H9 (cell line): ENCODE measurements at regions not wholly inside any gene's neighbourhood (a gene's known extent, or its start where the extent isn't known, plus 50 kb on each side); places are given as distances from the start of the nearest gene placed in this dataset.

ENCODE experiments used
- DNase-seq: peaks from one replicate; pipeline ENCODE4 v3.0.0-alpha.2; 2017
- H2AFZ ChIP-seq: one replicate; pipeline ENCODE4 v1.6.1; 2013; ENCODE audit warnings: mild to moderate bottlenecking, low read length, control low read depth, moderate library complexity
- H2AK5ac ChIP-seq: 2 replicates; pipeline ENCODE4 v1.6.1; 2013; ENCODE audit warnings: low read length, control low read depth, mixed read lengths; ENCODE audit not compliant: insufficient read length
- H2BK120ac ChIP-seq: one replicate; pipeline ENCODE4 v1.6.1; 2013; ENCODE audit warnings: low read depth, mild to moderate bottlenecking, low read length, control low read depth, inconsistent platforms; ENCODE audit not compliant: poor library complexity, severe bottlenecking
- H2BK12ac ChIP-seq: 2 replicates; pipeline ENCODE4 v1.6.1; 2013; ENCODE audit warnings: low read length, control low read depth, mixed read lengths, low read depth; ENCODE audit not compliant: insufficient read length
- H2BK15ac ChIP-seq: 2 replicates; pipeline ENCODE4 v1.6.1; 2013; ENCODE audit warnings: low read depth, low read length, control low read depth
- H2BK20ac ChIP-seq: one replicate; pipeline ENCODE4 v1.6.1; 2013; ENCODE audit warnings: low read depth, mild to moderate bottlenecking, low read length, control low read depth, inconsistent platforms; ENCODE audit not compliant: poor library complexity, severe bottlenecking
- H2BK5ac ChIP-seq: 2 replicates; pipeline ENCODE4 v1.6.1; 2013; ENCODE audit warnings: low read length, control low read depth, mixed read lengths; ENCODE audit not compliant: insufficient read length
- H3K14ac ChIP-seq: 2 replicates; pipeline ENCODE4 v1.6.1; 2013; ENCODE audit warnings: low read length, control low read depth; ENCODE audit not compliant: insufficient read depth
- H3K18ac ChIP-seq: 2 replicates; pipeline ENCODE4 v1.6.1; 2013; ENCODE audit warnings: low read depth, mild to moderate bottlenecking, mixed read lengths, low read length, control low read depth; ENCODE audit not compliant: insufficient read length
- H3K23ac ChIP-seq: 2 replicates; pipeline ENCODE4 v1.6.1; 2013; ENCODE audit warnings: low read length, control low read depth, mixed read lengths, low read depth; ENCODE audit not compliant: insufficient read length
- H3K23me2 ChIP-seq: 2 replicates; pipeline ENCODE4 v1.6.1; 2013; ENCODE audit warnings: low read depth, mild to moderate bottlenecking, mixed read lengths, low read length, control low read depth; ENCODE audit not compliant: insufficient read length, poor library complexity, severe bottlenecking
- H3K27ac ChIP-seq: 2 replicates; pipeline ENCODE4 v1.5.1; 2013; ENCODE audit warnings: low read length, control low read depth, mixed read lengths, low read depth; ENCODE audit not compliant: insufficient read length
- H3K27me3 ChIP-seq: 2 replicates; pipeline ENCODE4 v1.6.1; 2013; ENCODE audit warnings: low read length, control low read depth, inconsistent platforms; ENCODE audit not compliant: insufficient read depth
- H3K4ac ChIP-seq: 2 replicates; pipeline ENCODE4 v1.6.1; 2013; ENCODE audit warnings: low read depth, mild to moderate bottlenecking, control low read depth, inconsistent platforms, low read length, moderate library complexity
- H3K4me1 ChIP-seq: 2 replicates; pipeline ENCODE4 v1.6.1; 2013; ENCODE audit warnings: low read length, control low read depth, inconsistent platforms; ENCODE audit not compliant: insufficient read depth
- H3K4me2 ChIP-seq: 2 replicates; pipeline ENCODE4 v1.6.1; 2013; ENCODE audit warnings: low read length, control low read depth, mixed read lengths; ENCODE audit not compliant: insufficient read length, insufficient read depth
- H3K56ac ChIP-seq: 2 replicates; pipeline ENCODE4 v1.6.1; 2013; ENCODE audit warnings: low read depth, mild to moderate bottlenecking, mixed read lengths, low read length, control low read depth; ENCODE audit not compliant: insufficient read length
- H3K79me1 ChIP-seq: 2 replicates; pipeline ENCODE4 v1.6.1; 2013; ENCODE audit warnings: low read depth, mild to moderate bottlenecking, moderate library complexity, low read length, control low read depth, inconsistent platforms; ENCODE audit not compliant: insufficient read depth, poor library complexity, severe bottlenecking
- H3K79me2 ChIP-seq: 2 replicates; pipeline ENCODE4 v1.6.1; 2013; ENCODE audit warnings: low read length, control low read depth, inconsistent platforms; ENCODE audit not compliant: insufficient read depth
- H3K9ac ChIP-seq: 2 replicates; pipeline ENCODE4 v1.6.1; 2013; ENCODE audit warnings: low read length, control low read depth, mixed read lengths; ENCODE audit not compliant: insufficient read length; ENCODE audit errors: extremely low read depth
- H3K9me3 ChIP-seq: one replicate; pipeline ENCODE4 v1.6.1; 2013; ENCODE audit warnings: low read depth, low read length, inconsistent platforms; ENCODE audit not compliant: control insufficient read depth
- H3T11ph ChIP-seq: one replicate; pipeline ENCODE4 v1.6.1; 2013; ENCODE audit warnings: mild to moderate bottlenecking, low read length, control low read depth, inconsistent platforms
- H4K20me1 ChIP-seq: one replicate; pipeline ENCODE4 v1.6.1; 2013; ENCODE audit not compliant: control insufficient read depth, insufficient read length, insufficient read depth
- H4K5ac ChIP-seq: 2 replicates; pipeline ENCODE4 v1.6.1; 2013; ENCODE audit warnings: low read depth, mild to moderate bottlenecking, mixed read lengths, low read length, control low read depth; ENCODE audit not compliant: insufficient read length
- H4K8ac ChIP-seq: replicated peaks from 2 replicates; pipeline ENCODE4 v1.6.1; 2013; ENCODE audit warnings: low read length, control low read depth, mixed read lengths, low read depth; ENCODE audit not compliant: insufficient read length
- H4K91ac ChIP-seq: 2 replicates; pipeline ENCODE4 v1.6.1; 2013; ENCODE audit warnings: low read depth, mild to moderate bottlenecking, moderate library complexity, mixed read lengths, low read length, control low read depth; ENCODE audit not compliant: insufficient read length
- H3K27ac Mint-ChIP-seq, 3 experiments: 2 replicates in 2 of 3; 3 replicates in 1 of 3; pipeline ENCODE4 v1.8.0; 2020 to 2021; ENCODE audit warnings: mixed read lengths in 3 of 3, mild to moderate bottlenecking in 1 of 3, moderate library complexity in 1 of 3
- H3K27me3 Mint-ChIP-seq: 2 replicates; pipeline ENCODE4 v1.8.0; 2021; ENCODE audit warnings: low read depth, mild to moderate bottlenecking, moderate library complexity, mixed read lengths
- H3K36me3 Mint-ChIP-seq, 3 experiments: 2 replicates in 2 of 3; 3 replicates in 1 of 3; pipeline ENCODE4 v1.8.0; 2020 to 2021; ENCODE audit warnings: low read depth in 3 of 3, mixed read lengths in 3 of 3; ENCODE audit not compliant: insufficient read depth in 1 of 3
- H3K4me1 Mint-ChIP-seq, 2 experiments: 2 replicates each; pipeline ENCODE4 v1.8.0; 2020; ENCODE audit warnings: mixed read lengths in 2 of 2
- H3K4me3 Mint-ChIP-seq, 2 experiments: 2 replicates in 1 of 2; 3 replicates in 1 of 2; pipeline ENCODE4 v1.8.0; 2020 to 2021; ENCODE audit warnings: mild to moderate bottlenecking in 2 of 2, mixed read lengths in 2 of 2, moderate library complexity in 1 of 2
- H3K9me3 Mint-ChIP-seq, 2 experiments: 2 replicates in 1 of 2; 3 replicates in 1 of 2; pipeline ENCODE4 v1.8.0; 2020; ENCODE audit warnings: mild to moderate bottlenecking in 2 of 2, mixed read lengths in 2 of 2, moderate library complexity in 1 of 2
- CTCF ChIP-seq: fragments of 200-600 bp; sonication (generic); conservative IDR thresholded peaks from 3 replicates; pipeline ENCODE4 v1.8.0; 2021; ENCODE audit warnings: antibody characterized with exemption, mild to moderate bottlenecking
- WGBS: extraction: QIAGEN DNeasy Blood & Tissue Kit; methylation state at CpG from one replicate; pipeline ENCODE4 v1.1.7; 2013; ENCODE audit warnings: missing lambda C conversion rate, low lambda C conversion rate, mixed read lengths; ENCODE audit not compliant: insufficient read length; ENCODE audit errors: extremely low coverage; 5-methylcytosine and 5-hydroxymethylcytosine counted together

DNA sequence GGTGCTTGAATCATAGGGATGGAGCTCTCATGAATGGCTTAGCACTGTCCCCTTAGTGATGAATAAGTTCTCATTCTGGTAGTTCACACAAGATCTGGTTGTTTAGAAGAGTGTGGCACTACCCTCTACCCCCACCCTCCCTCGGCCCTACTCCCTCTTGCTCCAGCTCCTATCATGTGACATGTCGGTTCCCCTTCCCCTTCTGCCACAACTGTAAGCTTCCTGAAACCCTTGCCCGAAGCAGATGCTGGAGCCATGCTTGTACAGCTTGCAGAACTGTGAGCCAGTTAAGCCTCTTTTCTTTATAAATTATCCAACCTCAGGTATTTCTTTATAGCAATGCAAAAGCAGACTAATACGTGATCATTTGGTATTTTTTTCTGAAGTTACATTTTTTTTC is 1012.6 kb downstream of the BCL11A start:
- no peak overlapping the region for H4K91ac ChIP-seq
- H4K8ac ChIP-seq: no peak overlapping the region
- Mint-ChIP-seq H3K4me1 (no peaks in the 10 kb centered on the region), H3K27me3 (no peaks in the 10 kb centered on the region), H3K4me3 (no peak overlapping the region), H3K9me3 (peaks cover 0 to 1% of the 10 kb centered on the region in 2 experiments; a peak in 2 of 5 replicates), H3K27ac (no peak overlapping the region), H3K36me3 (no peaks in the 10 kb centered on the region)
- no peak overlapping the region for H3K23ac ChIP-seq
- H3T11ph ChIP-seq: no peak overlapping the region
- no peak overlapping the region for H3K18ac ChIP-seq
- no peak overlapping the region for H2AK5ac ChIP-seq
- no peak overlapping the region for H3K14ac ChIP-seq
- H2AFZ ChIP-seq: no peak overlapping the region
- no peaks in the 10 kb centered on the region for H3K23me2 ChIP-seq
- WGBS: no CpG with 5 or more reads among the region's 4 CpGs
- H3K9ac ChIP-seq: no peak overlapping the region
- no peaks in the 10 kb centered on the region for H4K20me1 ChIP-seq
- no peak overlapping the region for H4K5ac ChIP-seq
- H2BK20ac ChIP-seq: no peak overlapping the region
- no peak overlapping the region for H2BK5ac ChIP-seq
- H2BK12ac ChIP-seq: no peak overlapping the region
- no peaks in the 10 kb centered on the region for H3K79me2 ChIP-seq
- H3K9me3 ChIP-seq: no peaks in the 10 kb centered on the region
- H3K4ac ChIP-seq: no peak overlapping the region
- H3K4me1 ChIP-seq: no peaks in the 10 kb centered on the region
- no peak overlapping the region for H3K27ac ChIP-seq
- no peak overlapping the region for H2BK15ac ChIP-seq
- DNase-seq: no peak
- no peak overlapping the region for H2BK120ac ChIP-seq
- no peak overlapping the region for H3K4me2 ChIP-seq
- no peak overlapping the region for H3K56ac ChIP-seq
- no peak for TF ChIP-seq CTCF
- H3K27me3 ChIP-seq: no peaks in the 10 kb centered on the region
- no peaks in the 10 kb centered on the region for H3K79me1 ChIP-seq
